GM21367 (cell line): ENCODE measurements at regions not wholly inside any gene's neighbourhood (a gene's known extent, or its start where the extent isn't known, plus 50 kb on each side); places are given as distances from the start of the nearest gene placed in this dataset.

Source experiments
- ATAC-seq: cut with Tn5 transposase; IDR thresholded peaks from one replicate; pipeline ENCODE4 v1.9.1; 2021; ENCODE audit not compliant: unreplicated experiment

DNA sequence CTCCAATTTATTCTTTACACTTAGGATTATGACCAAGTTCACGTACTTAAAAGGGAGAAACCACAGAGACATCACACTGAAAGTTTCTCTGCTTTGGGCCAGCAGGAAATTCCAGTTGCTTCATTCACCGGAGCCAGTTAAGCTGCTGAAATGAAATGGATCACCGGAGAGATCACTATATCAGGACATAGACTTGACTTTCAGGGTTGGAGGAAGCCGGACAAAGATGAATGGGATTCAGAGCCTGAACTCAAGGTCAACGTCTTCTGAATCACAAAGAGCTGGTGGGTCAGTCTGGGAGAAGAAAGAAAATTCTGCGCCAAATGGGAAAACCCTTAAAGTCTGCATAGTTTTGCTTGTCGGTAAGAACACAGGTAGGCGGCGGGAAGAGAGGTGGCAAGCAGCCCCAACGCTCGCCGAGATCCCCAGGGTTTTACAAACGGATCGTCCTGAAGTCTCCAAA lies 81.9 kb upstream of the CCDC28A start:
- no peak for ATAC-seq

GRCh38 chr6:138692058-138692977 lies 81.3 kb upstream of the CCDC28A start:
- ATAC-seq: peak; percentile 62

GRCh38 chr6:138692978-138693909 lies 80.3 kb upstream of the CCDC28A start:
- peak; percentile 48 for ATAC-seq

- no peak for ATAC-seq
Measured at GRCh38 chr6:138695193-138695592, 78.4 kb upstream of the CCDC28A start.

DNA sequence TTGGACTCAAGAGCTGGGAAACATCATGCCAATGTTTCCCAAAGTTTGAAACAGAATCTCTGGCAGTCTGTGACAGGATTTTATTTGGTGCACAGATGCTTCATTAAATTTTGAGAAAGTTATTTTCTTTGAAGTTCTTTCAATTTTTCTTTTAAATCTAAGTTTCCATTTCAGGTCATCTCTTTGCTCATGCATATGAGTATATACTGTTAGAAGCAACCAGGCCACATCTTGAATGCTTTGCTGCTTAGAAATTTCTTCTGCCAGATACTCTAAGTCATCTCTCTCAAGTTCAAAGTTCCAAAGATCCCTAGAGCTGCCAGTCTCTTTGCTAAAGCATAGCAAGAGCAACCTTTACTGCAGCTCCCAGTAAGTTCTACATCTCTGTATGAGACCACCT lies 59.1 kb upstream of the CCDC28A start:
- ATAC-seq: no peak

DNA sequence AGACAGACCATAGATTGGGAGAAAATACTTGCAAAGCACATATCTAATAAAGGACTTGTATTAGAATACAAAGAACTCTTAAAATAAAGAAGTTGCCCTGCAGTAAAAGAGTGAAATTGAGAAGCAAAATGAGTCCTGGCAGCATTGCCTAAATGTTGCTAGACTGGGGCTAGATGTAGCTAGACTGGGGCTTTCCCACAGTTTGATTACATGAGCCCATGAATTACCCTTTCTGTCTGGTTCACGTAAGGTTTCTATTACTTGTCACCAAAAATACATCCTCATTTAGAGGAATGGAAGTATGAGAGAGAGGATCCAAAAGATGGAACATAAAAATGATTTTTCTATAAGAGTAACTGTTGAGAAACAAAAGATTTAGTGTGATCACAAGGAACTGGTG lies 57.6 kb upstream of the CCDC28A start:
- ATAC-seq: no peak

GRCh38 chr6:138716971-138717665 lies 56.5 kb upstream of the CCDC28A start:
- no peak for ATAC-seq

DNA sequence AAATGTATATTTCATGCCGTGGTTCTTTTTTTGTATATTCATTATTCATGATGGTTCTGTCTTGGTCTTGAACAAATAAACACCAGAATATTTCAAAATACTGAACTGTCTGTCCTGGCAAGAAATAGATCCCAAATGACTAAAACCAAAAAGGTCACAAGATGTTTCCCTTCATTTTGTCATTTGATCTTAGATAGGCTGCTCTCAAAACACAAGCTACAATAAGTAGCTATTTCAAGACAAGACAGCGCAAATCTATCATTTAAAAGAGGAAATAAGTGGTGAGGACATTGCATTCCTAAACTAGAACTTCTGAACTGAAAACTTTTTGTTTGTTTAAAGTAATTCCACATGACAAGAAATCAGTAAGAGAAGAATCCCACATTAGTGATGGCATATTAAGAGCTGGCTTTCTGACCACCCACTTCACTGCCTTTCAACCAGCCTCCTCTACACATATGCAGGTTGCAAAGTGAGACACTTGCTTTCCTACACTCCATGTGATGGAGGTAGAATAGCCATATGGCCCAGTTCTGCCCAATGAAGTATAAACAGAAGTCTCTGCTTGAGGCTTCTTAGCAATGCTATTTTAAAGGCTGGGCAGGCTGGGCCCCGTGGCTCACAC lies 54.4 kb upstream of the CCDC28A start:
- no peak for ATAC-seq

GRCh38 chr6:138719744-138720143 lies 53.8 kb upstream of the CCDC28A start:
- ATAC-seq: no peak

GRCh38 chr6:138722425-138723371 lies 50.9 kb upstream of the CCDC28A start:
- no peak for ATAC-seq
